GM21360 (cell line): ENCODE measurements at regions not wholly inside any gene's neighbourhood (a gene's known extent, or its start where the extent isn't known, plus 50 kb on each side); places are given as distances from the start of the nearest gene placed in this dataset.

Experiments
- ATAC-seq: cut with Tn5 transposase; IDR thresholded peaks from one replicate; pipeline ENCODE4 v1.9.1; 2021; ENCODE audit warnings: mild to moderate bottlenecking, moderate library complexity; ENCODE audit not compliant: unreplicated experiment

DNA sequence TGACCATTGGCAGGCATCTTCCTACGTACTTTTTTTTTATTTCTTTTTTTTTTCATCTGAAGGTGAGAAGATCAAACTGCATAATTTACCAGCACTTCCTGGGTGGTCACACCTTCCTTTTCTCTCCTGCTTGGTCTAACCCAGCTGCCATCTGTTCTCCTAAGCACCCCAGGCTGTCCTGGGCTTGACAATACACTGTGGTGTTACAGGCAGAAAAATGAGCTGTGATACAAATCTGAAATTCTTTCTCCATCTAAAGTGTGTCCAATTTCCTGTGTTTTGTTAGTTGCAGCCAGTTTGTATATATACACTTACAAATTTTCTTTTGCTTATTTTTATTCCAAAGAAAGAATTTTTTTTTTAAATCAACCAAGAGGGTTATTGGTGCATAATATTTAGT is 786.0 kb upstream of the ZEB2 start:
- no peak for ATAC-seq

DNA sequence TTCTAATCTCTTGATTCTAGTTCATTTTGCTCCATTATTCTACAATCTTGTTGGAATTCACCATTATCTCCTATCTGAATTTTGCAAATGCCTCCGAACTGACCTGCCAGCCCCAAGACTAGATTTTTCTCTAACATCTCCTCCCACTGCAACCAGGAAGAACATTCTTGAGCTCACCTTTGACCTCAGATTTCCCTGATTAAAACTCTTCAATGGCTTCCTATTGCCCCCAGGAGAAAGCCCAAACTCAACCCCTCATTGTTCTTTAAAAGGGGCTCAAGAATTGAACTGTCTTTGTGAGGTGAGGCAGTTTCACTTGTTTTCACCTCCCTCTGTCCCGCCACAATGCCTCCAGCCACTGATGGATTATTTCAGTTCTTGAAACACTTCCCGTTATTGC is 784.6 kb upstream of the ZEB2 start:
- ATAC-seq: no peak

DNA sequence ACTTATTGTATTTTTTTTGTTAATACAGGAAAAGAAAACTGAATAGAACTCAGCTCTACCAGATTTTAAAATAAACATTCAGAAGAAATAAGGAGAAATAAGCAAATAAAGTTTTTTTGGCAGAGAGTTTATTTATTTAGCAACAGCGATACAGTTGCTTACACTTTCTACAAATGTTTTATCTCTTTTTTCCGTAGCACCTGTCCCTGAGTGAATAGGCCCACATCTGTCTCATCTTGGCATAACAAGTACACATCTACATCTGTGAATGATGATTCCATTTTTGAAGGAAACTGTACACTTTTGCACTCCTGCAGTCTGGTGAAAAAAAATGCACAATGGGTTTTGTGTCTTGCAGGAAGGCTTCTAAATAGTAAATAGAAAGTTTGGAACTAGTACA is 783.6 kb upstream of the ZEB2 start:
- no peak for ATAC-seq

DNA sequence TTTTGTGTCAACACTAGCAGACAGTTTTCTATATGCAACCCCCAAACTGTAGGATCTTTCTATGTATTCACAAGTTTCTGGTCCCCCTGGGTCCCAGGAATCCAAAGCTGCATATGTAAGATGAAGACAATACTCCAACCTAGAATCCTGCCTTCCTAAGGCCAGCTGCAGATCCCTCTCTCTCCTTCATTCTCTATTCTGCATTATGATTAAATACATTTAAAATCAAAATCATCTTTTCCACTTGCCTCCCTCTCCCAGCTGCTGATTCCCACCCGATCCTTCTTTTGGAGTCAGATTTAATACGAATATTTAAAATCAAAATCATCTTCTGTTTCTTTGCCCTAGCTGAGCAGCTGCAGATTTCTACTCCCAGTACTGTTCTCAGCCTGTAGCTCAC is 783.0 kb upstream of the ZEB2 start:
- no peak for ATAC-seq

DNA sequence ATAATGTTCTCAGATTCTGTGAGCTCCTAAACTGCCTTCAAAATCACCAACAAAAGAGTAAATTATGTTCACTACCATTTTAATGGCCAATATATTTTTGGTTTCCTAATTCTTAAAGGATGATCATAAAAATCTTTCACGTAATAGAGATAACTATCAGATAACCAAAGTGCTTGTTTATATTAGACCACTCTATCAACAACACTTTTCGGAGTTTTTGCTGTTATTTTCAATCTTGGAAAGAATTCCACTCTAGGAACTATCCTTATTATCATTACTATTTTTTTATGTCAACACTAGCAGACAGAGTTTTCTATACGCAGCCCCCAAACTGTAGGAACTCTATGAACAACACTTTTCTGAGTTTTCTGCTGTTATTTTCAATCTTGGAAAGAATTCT is 782.5 kb upstream of the ZEB2 start:
- ATAC-seq: no peak

DNA sequence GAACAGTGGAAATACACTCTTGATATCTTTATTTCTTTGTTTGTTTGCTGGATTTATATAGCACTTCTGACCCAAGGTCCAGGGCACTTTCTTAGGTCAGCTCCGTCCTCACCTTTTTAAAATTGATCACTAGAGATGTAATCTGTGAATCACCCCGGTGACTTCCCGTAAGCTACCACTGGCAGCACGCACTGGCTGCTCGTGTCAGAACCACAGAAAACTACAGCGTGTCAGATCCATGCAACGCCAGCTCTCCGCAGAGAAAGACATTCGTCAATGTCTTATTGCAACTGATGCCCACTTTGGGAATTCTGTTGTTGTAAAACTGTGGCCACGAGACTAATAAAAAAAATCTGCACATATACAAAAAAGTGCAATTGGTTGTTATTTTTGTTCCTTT is 779.4 kb upstream of the ZEB2 start:
- ATAC-seq: no peak

DNA sequence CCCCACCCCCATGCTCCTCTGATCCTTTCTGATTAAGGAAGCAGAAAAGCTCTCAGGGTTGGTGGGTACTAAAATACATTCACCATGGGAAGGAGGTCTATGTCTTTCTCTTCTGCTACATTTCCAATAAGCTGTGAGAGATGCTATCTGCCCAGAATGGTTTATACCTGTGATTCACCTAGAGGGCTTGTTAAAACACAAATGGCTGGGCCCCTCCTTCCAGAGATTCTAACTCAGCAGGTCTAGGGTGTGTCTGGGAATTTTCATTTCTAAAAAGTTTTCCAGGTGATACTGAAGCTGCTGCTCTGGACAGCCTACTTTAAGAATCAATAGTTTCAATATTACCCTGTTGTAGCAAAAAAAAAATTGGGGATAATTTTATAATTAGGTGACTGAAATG is 772.2 kb upstream of the ZEB2 start:
- no peak for ATAC-seq

DNA sequence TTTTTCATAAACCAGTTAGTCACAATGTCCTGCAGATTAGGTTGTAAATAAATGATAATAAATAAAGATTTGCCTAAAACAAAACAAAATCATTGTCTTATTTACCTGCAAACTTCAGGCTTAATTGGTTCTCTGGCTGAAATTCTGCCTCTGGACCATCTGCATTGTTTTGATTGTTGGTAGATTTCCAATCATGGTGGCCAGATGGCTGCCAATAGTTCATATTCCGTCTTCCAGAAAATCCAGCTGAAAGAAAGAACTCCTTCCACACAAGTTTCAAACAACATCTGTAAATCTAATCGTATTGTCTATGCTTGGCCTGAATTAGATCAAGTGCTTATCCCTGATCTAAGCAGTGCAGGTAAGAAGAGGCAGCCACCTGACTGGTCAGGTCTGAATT is 771.1 kb upstream of the ZEB2 start:
- ATAC-seq: no peak

DNA sequence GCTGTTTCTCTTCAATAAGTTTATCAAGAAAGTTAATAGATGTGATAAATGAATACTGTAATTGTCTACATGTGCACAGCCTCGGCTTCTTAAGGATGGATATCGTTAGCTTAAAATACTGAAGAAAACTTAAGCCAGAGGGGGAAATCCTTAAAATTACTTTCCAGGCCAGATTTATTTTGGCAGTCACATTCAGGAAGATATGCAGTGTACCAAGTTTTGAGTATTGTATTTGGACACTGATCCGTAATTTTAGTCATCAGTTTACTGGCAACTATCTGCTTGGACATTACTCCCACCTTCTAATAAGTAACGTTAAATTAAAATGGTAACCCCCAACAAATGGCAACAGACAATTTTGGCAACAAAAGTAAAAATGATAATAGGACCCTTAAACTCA is 770.0 kb upstream of the ZEB2 start:
- no peak for ATAC-seq

DNA sequence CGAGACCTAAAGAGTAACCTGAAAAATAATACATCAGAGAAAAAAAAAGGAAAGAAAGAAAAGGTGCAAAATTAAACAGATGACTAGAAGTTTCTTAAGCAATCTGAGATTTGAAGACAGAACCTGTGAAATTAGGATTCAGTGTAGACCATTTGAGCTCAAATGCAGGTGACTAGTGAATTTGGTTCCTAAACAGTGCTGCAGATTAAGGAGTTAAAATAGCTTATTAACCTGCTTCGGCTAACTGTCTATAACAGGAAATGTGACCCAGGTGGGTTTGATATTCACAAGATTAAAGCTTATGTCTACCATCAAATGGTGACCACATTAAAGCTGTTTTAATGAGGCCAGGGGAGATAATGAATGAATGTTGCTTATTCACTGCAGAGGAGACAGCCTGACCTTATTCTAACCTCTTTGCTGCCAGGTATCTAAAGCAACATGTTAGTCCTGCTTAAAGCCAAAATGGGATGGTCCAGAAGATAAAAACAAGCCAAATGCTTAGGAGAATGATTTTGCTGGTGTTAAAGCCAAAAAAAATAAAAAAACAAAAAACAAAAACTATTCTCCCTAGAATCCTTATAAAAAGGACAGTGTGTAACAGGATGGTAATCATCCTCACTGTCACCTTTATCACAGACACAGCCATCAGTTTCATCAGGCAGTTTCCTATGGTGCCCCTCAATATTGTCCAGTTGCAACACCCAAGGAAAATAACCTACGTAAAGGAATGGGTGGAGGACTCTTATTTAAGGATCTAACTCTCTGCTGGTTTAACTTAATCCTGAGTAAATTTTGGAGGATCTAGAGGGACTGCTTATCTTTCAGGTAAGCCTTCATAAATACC is 769.0 kb upstream of the ZEB2 start:
- ATAC-seq: no peak

DNA sequence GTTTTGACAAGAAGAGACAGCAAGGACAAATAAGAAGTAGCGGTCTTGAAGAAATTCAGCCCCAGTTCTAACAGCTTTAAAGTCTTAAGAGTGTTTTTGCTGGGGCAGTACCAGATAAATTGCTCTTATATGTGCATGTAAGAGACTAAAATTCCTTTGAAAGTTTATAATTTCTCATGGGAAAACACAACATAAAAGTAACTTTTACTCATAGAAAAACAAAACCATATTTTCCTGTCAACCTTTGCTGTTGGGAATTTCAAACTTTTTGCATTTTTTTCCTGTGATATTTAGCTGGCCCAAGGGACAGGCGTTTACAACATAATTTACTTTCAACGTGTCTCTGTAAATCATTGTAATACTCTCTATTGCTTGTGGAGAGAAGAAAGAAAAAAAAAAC is 767.8 kb upstream of the ZEB2 start:
- ATAC-seq: no peak

DNA sequence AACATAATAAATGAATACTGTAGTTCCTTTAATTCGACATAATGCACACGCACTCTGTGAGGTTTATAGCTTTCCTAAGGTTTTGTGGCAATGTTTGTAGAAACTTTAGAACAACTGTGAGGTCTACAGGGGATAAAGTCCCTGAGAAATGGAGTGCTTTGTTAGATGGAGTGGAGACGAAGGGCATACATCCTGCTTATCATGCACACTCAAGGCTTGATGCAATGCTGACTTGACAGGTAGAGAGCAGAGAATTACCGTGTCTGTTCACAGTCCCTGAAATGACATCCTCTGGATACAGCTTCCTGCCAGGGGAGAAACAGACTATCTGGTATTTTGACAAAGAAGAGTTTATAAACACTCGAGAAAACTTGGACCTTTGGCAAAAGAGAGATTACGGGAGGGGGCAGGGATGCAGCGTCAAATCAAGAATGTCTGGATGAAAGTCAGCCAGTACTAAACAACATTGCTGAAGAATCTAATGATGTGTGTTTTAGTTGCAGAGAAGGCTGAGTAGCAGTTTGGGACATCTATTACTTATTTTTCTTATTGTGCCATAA is 766.9 kb upstream of the ZEB2 start:
- no peak for ATAC-seq

DNA sequence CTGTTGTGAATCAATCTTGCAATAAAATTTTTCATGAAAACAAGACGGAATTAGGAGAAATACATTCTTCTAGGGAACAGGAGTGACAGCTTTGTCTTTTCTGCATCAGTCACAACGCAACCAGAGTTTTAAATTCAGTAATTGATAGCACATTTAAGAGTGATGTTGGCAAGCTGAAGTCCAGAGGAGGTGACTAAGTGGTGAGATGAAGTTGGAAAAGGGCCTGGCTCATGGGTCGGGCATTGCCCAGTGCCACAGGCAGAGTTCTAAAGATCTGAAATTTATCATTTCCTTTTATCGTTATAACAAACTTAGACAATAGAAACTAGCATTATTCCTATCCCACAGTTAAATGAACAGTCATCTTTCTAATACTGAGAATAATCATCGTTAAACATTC is 764.6 kb upstream of the ZEB2 start:
- no peak for ATAC-seq

DNA sequence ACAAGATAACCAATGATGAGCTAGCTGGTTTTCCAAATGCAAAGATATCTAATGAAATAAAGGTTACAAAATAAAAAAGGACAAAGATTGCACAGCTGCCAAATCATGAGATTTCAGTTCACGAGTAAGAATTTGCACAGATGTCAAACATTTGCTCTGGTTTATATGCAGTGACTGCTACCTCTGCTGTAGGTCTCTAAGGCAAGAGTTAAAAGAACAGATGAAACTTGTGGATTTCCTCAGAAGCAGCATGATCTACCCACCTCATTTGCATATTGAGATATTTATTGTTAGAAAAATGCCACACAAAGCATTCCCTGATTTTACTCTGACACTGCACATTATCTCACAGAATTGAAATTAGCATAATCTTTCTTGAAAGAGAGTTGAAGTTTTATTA is 763.2 kb upstream of the ZEB2 start:
- no peak for ATAC-seq

DNA sequence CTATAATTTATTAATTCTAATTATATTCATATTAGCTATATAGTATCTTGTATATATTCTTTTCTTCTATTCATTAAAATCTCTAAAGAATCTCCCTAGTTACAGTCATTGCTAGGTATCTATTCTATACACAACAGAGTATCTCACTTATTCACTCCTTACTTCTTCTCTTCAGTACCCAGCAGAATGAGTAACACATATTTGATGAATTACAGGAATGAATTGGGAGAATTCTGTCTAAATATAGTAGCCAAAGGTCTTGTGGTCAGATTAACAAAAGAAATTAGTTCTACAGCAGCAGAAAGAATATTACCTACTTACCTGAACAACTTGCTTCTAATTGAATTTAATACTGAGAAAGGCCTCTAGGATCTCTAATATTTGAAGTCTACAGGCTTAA is 758.0 kb upstream of the ZEB2 start:
- ATAC-seq: no peak

DNA sequence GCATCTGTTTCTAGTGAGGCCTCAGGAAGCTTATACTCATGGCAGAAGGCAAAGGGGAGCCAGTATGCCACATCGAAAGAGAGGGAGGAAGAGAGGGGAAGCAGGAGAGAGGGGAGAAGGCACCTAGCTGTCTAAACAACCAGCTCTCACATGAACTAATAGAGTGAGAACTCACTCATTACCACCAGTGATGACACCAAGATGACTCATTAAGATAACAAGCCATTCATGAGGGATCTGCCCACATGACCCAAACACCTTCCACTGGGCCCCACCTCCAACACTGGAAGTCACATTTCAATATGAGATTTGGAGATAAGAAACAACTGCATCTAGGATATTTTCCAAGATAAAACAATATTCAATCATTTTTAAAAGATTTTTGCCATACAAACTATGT is 753.9 kb upstream of the ZEB2 start:
- no peak for ATAC-seq

DNA sequence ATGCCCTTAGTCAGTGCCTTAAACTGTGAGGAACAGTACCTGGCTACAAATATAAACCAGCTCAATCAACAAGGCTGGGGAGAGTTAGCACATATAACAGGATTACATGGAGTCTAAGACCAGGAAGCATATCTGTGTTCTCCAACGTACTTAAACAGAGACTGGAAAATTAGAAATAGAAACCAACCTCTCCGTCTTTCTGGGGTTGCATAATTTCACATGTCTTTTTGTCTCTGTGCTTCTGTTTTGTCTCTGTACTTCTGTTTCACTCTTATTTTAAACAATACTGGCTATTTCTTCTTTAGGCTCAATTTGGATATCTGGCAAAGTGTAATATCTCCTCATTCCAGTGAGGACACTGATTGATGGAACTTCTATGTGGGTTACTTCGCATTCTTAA is 749.0 kb upstream of the ZEB2 start:
- ATAC-seq: no peak

DNA sequence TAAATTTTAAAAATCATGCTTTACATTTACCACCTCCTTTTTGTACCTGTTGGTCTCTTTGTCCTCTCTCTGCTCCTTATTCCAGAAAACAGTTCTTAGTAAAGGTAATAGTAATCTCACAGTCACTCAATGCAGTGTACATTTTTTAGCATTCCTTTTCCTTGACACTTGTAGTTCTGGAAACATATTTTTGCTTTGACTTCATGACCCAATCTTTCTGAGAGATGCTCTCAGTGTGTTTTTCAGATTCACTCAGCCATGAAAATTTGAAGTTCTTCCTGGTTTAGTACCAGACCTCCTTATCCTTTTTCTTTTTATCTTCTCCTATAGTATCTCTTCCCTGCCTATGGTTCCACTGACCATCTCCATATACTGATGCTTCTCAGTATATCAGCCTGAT is 747.5 kb upstream of the ZEB2 start:
- ATAC-seq: no peak

DNA sequence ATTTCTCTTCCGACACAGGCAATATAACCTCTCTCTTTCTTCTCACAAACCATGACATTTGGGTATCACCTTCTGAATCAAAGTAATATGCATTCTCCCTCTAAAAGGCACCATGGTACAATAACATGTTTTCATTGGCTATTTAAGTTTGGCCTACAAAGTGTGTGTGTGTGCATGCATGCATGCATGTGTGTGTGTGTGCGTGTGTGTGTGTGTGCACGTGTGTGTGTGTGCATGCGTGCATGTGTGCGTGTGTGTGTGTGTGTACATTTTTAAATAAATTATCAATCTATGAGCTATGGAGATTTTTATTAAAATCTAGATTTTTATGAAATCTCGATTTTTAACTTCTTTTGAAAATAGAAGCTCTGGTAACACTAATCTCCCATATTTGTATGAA is 745.3 kb upstream of the ZEB2 start:
- no peak for ATAC-seq

DNA sequence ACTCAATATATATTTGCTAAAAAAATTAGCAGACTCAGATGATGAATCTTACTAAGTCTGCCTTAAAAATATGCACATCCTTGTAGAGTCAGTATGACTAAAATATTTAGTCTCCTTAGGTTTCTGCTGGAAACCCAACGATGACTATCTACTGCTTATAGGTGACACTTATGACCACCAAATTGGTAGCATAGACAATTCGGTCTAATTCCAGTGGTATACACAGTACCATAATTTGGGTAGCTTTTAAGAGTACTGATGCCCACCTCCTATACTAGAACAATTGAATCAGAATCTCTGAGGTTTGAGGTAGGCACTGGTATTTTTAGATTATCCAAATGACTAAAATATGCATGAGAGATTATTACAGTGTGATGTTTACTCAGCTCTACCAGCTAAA is 740.8 kb upstream of the ZEB2 start:
- ATAC-seq: no peak

DNA sequence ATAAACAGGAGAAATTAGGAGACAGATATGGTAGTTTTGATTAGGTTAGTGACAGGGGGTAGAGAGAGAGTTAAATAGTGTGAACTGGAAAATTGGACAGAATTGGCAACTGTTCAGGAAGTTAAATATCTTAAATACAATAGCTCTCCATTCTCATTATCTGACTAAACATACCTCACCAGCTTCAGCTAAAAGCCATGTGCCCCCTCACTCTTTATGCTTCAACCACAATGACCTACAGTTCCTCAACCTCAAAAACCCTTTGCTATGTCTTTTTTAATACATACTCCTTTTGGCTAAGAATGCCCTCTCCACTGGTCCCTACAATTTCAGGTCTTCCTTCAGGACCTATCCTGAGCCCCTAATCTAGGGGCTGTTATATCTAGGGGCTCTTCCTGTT is 740.2 kb upstream of the ZEB2 start:
- ATAC-seq: no peak

DNA sequence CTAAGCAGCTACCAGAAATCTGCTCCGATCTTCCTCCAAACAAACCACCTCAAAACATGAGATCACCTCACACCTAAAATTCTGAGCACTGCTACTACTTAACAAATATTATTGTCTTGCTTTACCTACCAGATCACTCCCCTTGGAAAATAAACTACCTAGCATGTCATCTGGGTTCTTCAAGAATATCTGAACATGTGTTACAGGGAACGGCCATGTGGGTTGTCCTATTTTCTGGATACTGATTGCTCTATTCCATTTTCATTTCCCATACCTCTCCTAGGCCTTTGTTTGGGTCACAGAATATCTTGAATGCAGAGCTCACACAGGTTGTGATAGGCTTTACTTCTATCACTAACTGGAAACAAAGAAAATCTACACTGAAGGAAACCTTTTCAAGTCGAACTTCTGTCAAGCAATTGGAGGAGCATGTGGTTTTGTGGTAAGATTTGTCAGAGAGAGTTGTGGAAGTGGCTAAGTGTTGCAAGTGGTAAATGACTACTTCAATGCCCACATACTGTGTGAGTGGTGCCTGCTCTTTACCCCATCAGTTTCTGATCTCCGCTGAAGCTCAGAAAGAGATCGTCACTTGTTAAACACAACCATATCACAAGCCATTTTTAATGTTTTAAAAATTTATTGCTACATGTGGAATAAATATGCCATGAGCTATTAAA is 739.1 kb upstream of the ZEB2 start:
- no peak for ATAC-seq
